ENCODE measurements at regions not wholly inside any gene's neighbourhood (a gene's known extent, or its start where the extent isn't known, plus 50 kb on each side); places are given as distances from the start of the nearest gene placed in this dataset.
A peak's percentile ranks its signal among the peaks of the same experiment; 100 is the strongest.

- Histone ChIP-seq H3K9me3 (ENCODE audit: control insufficient read depth, low read length) (no peaks in the 10 kb centered on the region), H3K4me1 (ENCODE audit: control insufficient read depth, insufficient read depth, low read length) (no peaks in the 10 kb centered on the region), H3K27me3 (replicated peaks; ENCODE audit: control insufficient read depth, insufficient read depth, low read length) (no peaks in the 10 kb centered on the region), H3K36me3 (ENCODE audit: control insufficient read depth, insufficient read depth, low read length, severe bottlenecking) (no peaks in the 10 kb centered on the region), H3K9ac (ENCODE audit: low read length) (no peak overlapping the region), H3K4me3 (ENCODE audit: low read length) (no peak overlapping the region)
- DNase-seq (ENCODE audit: low read depth) = peak; percentile 94
Observed at GRCh38 chr15:47196048-47196447, 521.3 kb upstream of the SEMA6D start.

DNA sequence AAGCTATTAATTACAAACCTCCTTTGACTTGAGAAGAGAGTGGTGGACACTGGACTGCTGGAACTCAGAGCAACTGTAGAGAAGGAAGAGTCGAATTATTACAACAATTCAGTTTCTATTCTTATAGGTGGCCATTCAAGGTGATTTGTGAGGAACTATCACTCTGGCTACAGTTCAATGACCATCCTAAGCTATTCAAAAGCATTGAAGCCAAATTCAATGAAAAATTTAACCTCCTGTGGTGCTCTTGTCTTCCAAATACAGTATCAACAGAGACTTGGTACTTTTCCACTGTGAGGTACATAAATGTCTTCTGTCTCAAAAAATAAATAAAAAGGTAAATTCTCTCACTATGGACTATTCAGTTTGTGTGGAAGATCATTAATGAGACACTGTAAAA lies 513.3 kb upstream of the SEMA6D start:
- Histone ChIP-seq H3K27me3 (replicated peaks; ENCODE audit: control insufficient read depth, insufficient read depth, low read length) (no peaks in the 10 kb centered on the region), H3K9ac (ENCODE audit: low read length) (no peak overlapping the region), H3K36me3 (ENCODE audit: control insufficient read depth, insufficient read depth, low read length, severe bottlenecking) (no peaks in the 10 kb centered on the region), H3K4me3 (ENCODE audit: low read length) (no peak overlapping the region), H3K9me3 (ENCODE audit: control insufficient read depth, low read length) (no peaks in the 10 kb centered on the region), H3K4me1 (ENCODE audit: control insufficient read depth, insufficient read depth, low read length) (no peaks in the 10 kb centered on the region)
- no peak for DNase-seq (ENCODE audit: low read depth)

- no peak for DNase-seq (ENCODE audit: low read depth)
- Histone ChIP-seq H3K9ac (ENCODE audit: low read length) (no peak overlapping the region), H3K27me3 (replicated peaks; ENCODE audit: control insufficient read depth, insufficient read depth, low read length) (no peaks in the 10 kb centered on the region), H3K9me3 (ENCODE audit: control insufficient read depth, low read length) (no peaks in the 10 kb centered on the region), H3K4me3 (ENCODE audit: low read length) (no peak overlapping the region), H3K36me3 (ENCODE audit: control insufficient read depth, insufficient read depth, low read length, severe bottlenecking) (no peaks in the 10 kb centered on the region), H3K4me1 (ENCODE audit: control insufficient read depth, insufficient read depth, low read length) (no peaks in the 10 kb centered on the region)
Observed at GRCh38 chr15:47206358-47206978, 510.8 kb upstream of the SEMA6D start.

DNA sequence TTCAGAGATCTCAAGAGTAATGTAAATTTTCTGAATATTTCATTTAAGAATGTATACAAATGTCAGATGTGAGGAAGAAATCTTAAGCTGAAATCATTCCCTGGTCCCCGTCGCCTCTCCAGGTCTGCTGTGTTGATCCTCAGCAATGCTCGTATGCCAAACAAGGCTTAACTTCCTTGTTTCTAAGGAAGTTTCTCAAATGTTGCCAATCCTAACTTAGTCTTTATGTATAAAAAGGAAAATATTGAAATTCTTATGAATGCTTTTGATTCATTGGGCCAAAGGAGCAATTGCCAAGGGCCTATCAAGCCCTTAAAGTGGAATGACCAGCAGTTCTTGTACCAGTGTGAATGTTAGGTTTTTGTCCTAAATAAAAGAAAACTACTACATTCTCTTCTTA lies 507.7 kb upstream of the SEMA6D start:
- H3K4me3 ChIP-seq (ENCODE audit: low read length) = no peak overlapping the region
- no peaks in the 10 kb centered on the region for H3K4me1 ChIP-seq (ENCODE audit: control insufficient read depth, insufficient read depth, low read length)
- no peak overlapping the region for H3K9ac ChIP-seq (ENCODE audit: low read length)
- H3K36me3 ChIP-seq (ENCODE audit: control insufficient read depth, insufficient read depth, low read length, severe bottlenecking) = no peaks in the 10 kb centered on the region
- no peaks in the 10 kb centered on the region for H3K27me3 ChIP-seq (replicated peaks; ENCODE audit: control insufficient read depth, insufficient read depth, low read length)
- DNase-seq (ENCODE audit: low read depth) = no peak
- no peaks in the 10 kb centered on the region for H3K9me3 ChIP-seq (ENCODE audit: control insufficient read depth, low read length)

DNA sequence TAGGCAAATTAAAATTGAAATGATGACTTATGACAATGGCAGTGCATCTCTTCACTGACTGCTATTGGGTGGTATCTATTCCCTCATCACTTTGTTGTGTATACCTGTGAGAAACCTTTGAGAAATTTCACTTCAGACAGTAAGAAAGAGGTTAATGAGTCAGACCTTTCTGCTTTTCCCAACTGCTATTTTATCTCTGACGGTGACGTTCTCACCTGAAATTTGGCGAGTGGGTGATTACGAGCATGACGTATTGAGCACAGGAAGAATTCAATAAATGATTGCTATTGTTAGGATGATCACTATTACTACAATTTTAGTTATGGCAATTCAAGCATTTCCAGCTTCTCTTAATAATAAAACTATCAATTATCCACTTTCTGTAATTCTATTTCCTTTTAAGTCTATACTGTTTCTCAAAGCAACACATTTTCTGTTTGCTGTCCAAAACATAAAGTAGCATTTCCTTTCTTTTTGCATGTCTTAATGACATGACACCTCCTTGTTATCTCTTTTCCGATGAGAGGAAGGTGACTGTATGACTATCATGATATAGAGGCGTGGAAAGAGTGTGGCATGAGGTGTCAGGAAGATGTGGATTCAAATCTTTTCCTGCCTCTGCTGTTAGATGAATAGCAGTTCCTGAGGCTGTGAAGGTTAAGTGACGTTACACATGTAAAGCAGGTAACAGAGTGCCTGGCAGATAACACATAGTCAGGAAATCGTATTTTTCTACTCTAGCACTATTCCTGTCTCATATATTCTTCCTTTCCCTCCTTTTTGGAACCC lies 504.9 kb upstream of the SEMA6D start:
- H3K36me3 ChIP-seq (ENCODE audit: control insufficient read depth, insufficient read depth, low read length, severe bottlenecking) = no peaks in the 10 kb centered on the region
- H3K9ac ChIP-seq (ENCODE audit: low read length) = no peak overlapping the region
- no peaks in the 10 kb centered on the region for H3K27me3 ChIP-seq (replicated peaks; ENCODE audit: control insufficient read depth, insufficient read depth, low read length)
- H3K4me3 ChIP-seq (ENCODE audit: low read length) = no peak overlapping the region
- DNase-seq (ENCODE audit: low read depth) = no peak
- H3K9me3 ChIP-seq (ENCODE audit: control insufficient read depth, low read length) = no peaks in the 10 kb centered on the region
- no peaks in the 10 kb centered on the region for H3K4me1 ChIP-seq (ENCODE audit: control insufficient read depth, insufficient read depth, low read length)

- Histone ChIP-seq H3K27me3 (replicated peaks; ENCODE audit: control insufficient read depth, insufficient read depth, low read length) (no peaks in the 10 kb centered on the region), H3K4me1 (ENCODE audit: control insufficient read depth, insufficient read depth, low read length) (no peaks in the 10 kb centered on the region), H3K9me3 (ENCODE audit: control insufficient read depth, low read length) (no peaks in the 10 kb centered on the region), H3K9ac (ENCODE audit: low read length) (no peak overlapping the region), H3K4me3 (ENCODE audit: low read length) (no peak overlapping the region), H3K36me3 (ENCODE audit: control insufficient read depth, insufficient read depth, low read length, severe bottlenecking) (no peaks in the 10 kb centered on the region)
- no peak for DNase-seq (ENCODE audit: low read depth)
Observed at GRCh38 chr15:47213883-47214282, 503.4 kb upstream of the SEMA6D start.

DNA sequence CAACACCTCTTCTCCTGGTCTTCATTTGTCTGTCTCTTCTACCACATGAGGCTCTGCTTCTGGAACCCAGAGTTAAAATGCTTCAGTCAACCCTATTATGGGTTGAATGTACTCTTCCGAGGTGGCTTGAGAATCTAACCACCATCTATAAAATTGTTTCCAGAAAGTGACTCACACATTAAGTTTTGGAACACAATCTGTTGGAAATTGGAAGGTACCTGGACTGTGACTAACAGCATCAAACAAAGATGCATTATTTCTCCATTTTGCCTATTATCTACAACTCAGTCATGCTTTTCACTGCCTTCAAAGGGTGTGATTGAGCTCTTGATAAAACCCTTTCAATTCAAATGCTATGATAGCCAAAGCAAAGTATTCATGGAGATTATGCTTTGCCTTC lies 499.0 kb upstream of the SEMA6D start:
- no peak overlapping the region for H3K9ac ChIP-seq (ENCODE audit: low read length)
- DNase-seq (ENCODE audit: low read depth) = no peak

DNA sequence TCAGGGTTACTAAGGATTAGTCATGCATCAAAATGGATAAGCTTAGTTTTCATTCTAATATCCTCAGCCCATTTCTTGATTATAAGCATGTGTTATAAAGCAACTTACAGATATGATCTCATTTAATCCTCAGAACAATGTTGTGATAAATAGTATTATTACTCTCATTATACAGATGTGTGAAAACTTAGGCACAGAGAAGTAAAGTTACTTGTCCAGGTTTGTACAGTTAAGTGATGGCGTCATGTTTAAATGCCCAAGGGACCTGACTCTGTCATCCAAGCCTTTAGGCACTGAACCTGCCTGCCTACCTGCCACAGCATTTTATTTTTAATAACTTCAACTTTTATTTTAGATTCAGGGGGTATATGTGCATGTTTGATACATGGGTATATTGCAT lies 472.9 kb upstream of the SEMA6D start:
- DNase-seq (ENCODE audit: low read depth) = no peak
- no peaks in the 10 kb centered on the region for H3K36me3 ChIP-seq (ENCODE audit: control insufficient read depth, insufficient read depth, low read length, severe bottlenecking)
- no peak overlapping the region for H3K4me3 ChIP-seq (ENCODE audit: low read length)

More for the DNA sequence above, 499.0 kb upstream of the SEMA6D start:
- no peaks in the 10 kb centered on the region for H3K27me3 ChIP-seq (replicated peaks; ENCODE audit: control insufficient read depth, insufficient read depth, low read length)
- H3K4me3 ChIP-seq (ENCODE audit: low read length) = no peak overlapping the region
- no peaks in the 10 kb centered on the region for H3K4me1 ChIP-seq (ENCODE audit: control insufficient read depth, insufficient read depth, low read length)
- H3K9me3 ChIP-seq (ENCODE audit: control insufficient read depth, low read length) = no peaks in the 10 kb centered on the region
- H3K36me3 ChIP-seq (ENCODE audit: control insufficient read depth, insufficient read depth, low read length, severe bottlenecking) = no peaks in the 10 kb centered on the region

GRCh38 chr15:47246317-47246716 lies 471.0 kb upstream of the SEMA6D start:
- H3K4me1 ChIP-seq (ENCODE audit: control insufficient read depth, insufficient read depth, low read length) = peaks cover 3% of the 10 kb centered on the region

More for the DNA sequence above, 472.9 kb upstream of the SEMA6D start:
- Histone ChIP-seq H3K4me1 (ENCODE audit: control insufficient read depth, insufficient read depth, low read length) (peaks cover 3% of the 10 kb centered on the region), H3K27me3 (replicated peaks; ENCODE audit: control insufficient read depth, insufficient read depth, low read length) (no peaks in the 10 kb centered on the region), H3K9ac (ENCODE audit: low read length) (no peak overlapping the region), H3K9me3 (ENCODE audit: control insufficient read depth, low read length) (no peaks in the 10 kb centered on the region)

DNA sequence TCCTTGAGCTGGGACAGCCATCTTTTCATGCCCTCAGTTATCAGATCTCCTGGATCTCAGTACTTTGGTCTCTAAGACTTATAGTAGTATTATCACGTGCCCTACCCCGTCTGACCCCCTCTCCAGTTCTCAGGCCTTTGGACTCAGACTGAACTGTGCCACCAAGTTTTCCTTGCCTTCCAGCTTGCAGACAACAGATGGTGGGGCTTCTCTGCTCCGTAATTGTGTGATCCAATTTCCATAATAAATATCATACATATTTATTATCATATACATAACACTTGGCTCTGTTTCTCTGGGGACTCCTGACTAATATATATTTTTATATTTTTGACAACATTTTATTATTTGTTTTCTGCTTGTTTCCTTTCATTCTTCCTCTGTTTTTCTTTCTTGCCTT lies 458.8 kb upstream of the SEMA6D start:
- Histone ChIP-seq H3K27me3 (replicated peaks; ENCODE audit: control insufficient read depth, insufficient read depth, low read length) (no peaks in the 10 kb centered on the region), H3K9me3 (ENCODE audit: control insufficient read depth, low read length) (no peaks in the 10 kb centered on the region), H3K4me3 (ENCODE audit: low read length) (no peak overlapping the region), H3K36me3 (ENCODE audit: control insufficient read depth, insufficient read depth, low read length, severe bottlenecking) (no peaks in the 10 kb centered on the region), H3K4me1 (ENCODE audit: control insufficient read depth, insufficient read depth, low read length) (no peaks in the 10 kb centered on the region), H3K9ac (ENCODE audit: low read length) (no peak overlapping the region)
- no peak for DNase-seq (ENCODE audit: low read depth)

More at GRCh38 chr15:47246317-47246716, 471.0 kb upstream of the SEMA6D start:
- H3K9me3 ChIP-seq (ENCODE audit: control insufficient read depth, low read length) = no peaks in the 10 kb centered on the region
- H3K9ac ChIP-seq (ENCODE audit: low read length) = no peak overlapping the region
- DNase-seq (ENCODE audit: low read depth) = no peak
- H3K27me3 ChIP-seq (replicated peaks; ENCODE audit: control insufficient read depth, insufficient read depth, low read length) = no peaks in the 10 kb centered on the region
- H3K36me3 ChIP-seq (ENCODE audit: control insufficient read depth, insufficient read depth, low read length, severe bottlenecking) = no peaks in the 10 kb centered on the region
- no peak overlapping the region for H3K4me3 ChIP-seq (ENCODE audit: low read length)

DNA sequence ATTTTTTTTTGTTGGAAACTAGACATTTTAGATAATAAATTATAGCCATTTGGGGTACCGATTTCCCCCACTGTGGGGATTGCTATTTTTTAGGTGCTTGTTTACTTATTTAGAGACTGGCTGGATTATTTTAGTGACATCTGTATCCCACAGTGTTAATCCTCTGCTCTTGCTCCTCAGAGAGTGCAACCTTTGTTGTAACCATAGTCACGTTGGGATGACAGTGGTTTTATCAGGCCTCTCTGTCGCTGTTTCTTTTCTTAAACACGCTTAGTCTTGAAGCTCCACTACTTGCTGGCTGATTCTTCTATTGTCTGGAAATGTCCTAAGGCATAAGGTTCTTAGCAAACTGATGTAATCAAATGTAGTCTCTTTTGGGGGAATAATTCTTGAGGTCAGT lies 451.6 kb upstream of the SEMA6D start:
- Histone ChIP-seq H3K36me3 (ENCODE audit: control insufficient read depth, insufficient read depth, low read length, severe bottlenecking) (no peaks in the 10 kb centered on the region), H3K9ac (ENCODE audit: low read length) (no peak overlapping the region), H3K4me1 (ENCODE audit: control insufficient read depth, insufficient read depth, low read length) (no peaks in the 10 kb centered on the region), H3K4me3 (ENCODE audit: low read length) (no peak overlapping the region), H3K9me3 (ENCODE audit: control insufficient read depth, low read length) (no peaks in the 10 kb centered on the region), H3K27me3 (replicated peaks; ENCODE audit: control insufficient read depth, insufficient read depth, low read length) (no peaks in the 10 kb centered on the region)
- no peak for DNase-seq (ENCODE audit: low read depth)

Data from adipocyte (in vitro differentiated cells).